HEK293 (cell line): ENCODE measurements at regions not wholly inside any gene's neighbourhood (a gene's known extent, or its start where the extent isn't known, plus 50 kb on each side); places are given as distances from the start of the nearest gene placed in this dataset.
A peak's percentile ranks its signal among the peaks of the same experiment; 100 is the strongest.
"Not testable (repeated sequence)": the region's sequence is repeated elsewhere in the genome, so short reads cannot be mapped to it uniquely, and the experiment has no call there.

ENCODE experiments used
- CTCF ChIA-PET: fragments of 350-600 bp; formaldehyde crosslinking; extraction: SDS; loops from one replicate; lab custom pipeline; 2021; ENCODE audit warnings: antibody characterized with exemption; lab: Yijun Ruan, JAX
- POLR2A ChIA-PET: fragments of 300-600 bp; formaldehyde crosslinking; extraction: SDS; loops from one replicate; lab custom pipeline; 2020; ENCODE audit warnings: antibody characterized with exemption, inconsistent platforms; lab: Yijun Ruan, JAX
- H3K27ac ChIP-seq: fragments of 200-500 bp; sonication (Bioruptor generic); 2 replicates; pipeline ENCODE4 v1.5.1; 2014; ENCODE audit warnings: low read depth, low read length, control low read depth, inconsistent platforms; ENCODE audit errors: extremely low read depth
- H3K36me3 ChIP-seq, 2 experiments: fragments of 200-500 bp in 1 of 2; sonication (Bioruptor generic) in 1 of 2; 1 replicate in 1 of 2; 2 replicates in 1 of 2; pipeline ENCODE4 v1.5.1; 2014 to 2017; ENCODE audit warnings: inconsistent platforms in 2 of 2, low read length in 2 of 2; ENCODE audit not compliant: control insufficient read depth in 2 of 2, insufficient read depth in 1 of 2
- H3K4me1 ChIP-seq: fragments of 200-500 bp; sonication (Bioruptor generic); 2 replicates; pipeline ENCODE4 v1.5.1; 2014; ENCODE audit warnings: mild to moderate bottlenecking, low read length, inconsistent platforms; ENCODE audit not compliant: control insufficient read depth, insufficient read depth
- H3K4me3 ChIP-seq: 2 replicates; pipeline ENCODE4 v1.5.1; 2011; ENCODE audit warnings: low read depth, mild to moderate bottlenecking, control low read depth, low read length, moderate library complexity
- H3K9me3 ChIP-seq: fragments of 200-500 bp; sonication (Bioruptor generic); 2 replicates; pipeline ENCODE4 v1.5.1; 2014; ENCODE audit warnings: low read depth, low read length, inconsistent platforms; ENCODE audit not compliant: control insufficient read depth, insufficient read depth
- CTCF ChIP-seq: fragments of 450-650 bp; formaldehyde crosslinking; IDR thresholded peaks from 2 replicates; pipeline ENCODE4 v1.5.1; 2016; ENCODE audit warnings: missing biosample characterization, missing genetic modification characterization
- KLF16 ChIP-seq: fragments of 450-650 bp; formaldehyde crosslinking; IDR thresholded peaks from 2 replicates; pipeline ENCODE4 v1.5.1; 2017; ENCODE audit warnings: missing biosample characterization, missing genetic modification characterization
- KLF8 ChIP-seq: fragments of 450-650 bp; formaldehyde crosslinking; IDR thresholded peaks from 2 replicates; pipeline ENCODE4 v1.5.1; 2016; ENCODE audit warnings: missing biosample characterization, missing genetic modification characterization
- TRIM28 ChIP-seq: IDR thresholded peaks from 2 replicates; pipeline ENCODE4 v1.6.1; 2011; ENCODE audit warnings: low read length, control low read depth, borderline replicate concordance
- ZBTB1 ChIP-seq: fragments of 450-650 bp; formaldehyde crosslinking; IDR thresholded peaks from 2 replicates; pipeline ENCODE4 v1.5.1; 2016; ENCODE audit warnings: missing biosample characterization, missing genetic modification characterization
- ZBTB20 ChIP-seq: fragments of 450-650 bp; formaldehyde crosslinking; IDR thresholded peaks from 2 replicates; pipeline ENCODE4 v1.5.1; 2016; ENCODE audit warnings: missing biosample characterization, missing genetic modification characterization
- ZNF146 ChIP-seq: fragments of 450-650 bp; formaldehyde crosslinking; IDR thresholded peaks from 2 replicates; pipeline ENCODE4 v1.5.1; 2016; ENCODE audit warnings: missing biosample characterization, missing genetic modification characterization
- ZNF169 ChIP-seq: fragments of 450-650 bp; formaldehyde crosslinking; IDR thresholded peaks from 2 replicates; pipeline ENCODE4 v1.5.1; 2016; ENCODE audit warnings: missing biosample characterization, missing genetic modification characterization
- ZNF623 ChIP-seq: fragments of 450-650 bp; formaldehyde crosslinking; IDR thresholded peaks from 2 replicates; pipeline ENCODE4 v1.5.1; 2016; ENCODE audit warnings: missing biosample characterization, missing genetic modification characterization
- TF ChIP-seq, protein P1 (sequence below): fragments of 450-650 bp; formaldehyde crosslinking; IDR thresholded peaks from 2 replicates; pipeline ENCODE4 v1.5.1; 2016; ENCODE audit warnings: missing biosample characterization, missing genetic modification characterization
- TF ChIP-seq, protein P2 (sequence below): fragments of 450-650 bp; IDR thresholded peaks from 2 replicates; pipeline ENCODE4 v1.5.1; 2018; ENCODE audit warnings: missing biosample characterization, missing genetic modification characterization
- TF ChIP-seq, protein P3 (sequence below): fragments of 450-650 bp; formaldehyde crosslinking; IDR thresholded peaks from 2 replicates; pipeline ENCODE4 v1.5.1; 2016; ENCODE audit warnings: missing biosample characterization, missing genetic modification characterization

DNA sequence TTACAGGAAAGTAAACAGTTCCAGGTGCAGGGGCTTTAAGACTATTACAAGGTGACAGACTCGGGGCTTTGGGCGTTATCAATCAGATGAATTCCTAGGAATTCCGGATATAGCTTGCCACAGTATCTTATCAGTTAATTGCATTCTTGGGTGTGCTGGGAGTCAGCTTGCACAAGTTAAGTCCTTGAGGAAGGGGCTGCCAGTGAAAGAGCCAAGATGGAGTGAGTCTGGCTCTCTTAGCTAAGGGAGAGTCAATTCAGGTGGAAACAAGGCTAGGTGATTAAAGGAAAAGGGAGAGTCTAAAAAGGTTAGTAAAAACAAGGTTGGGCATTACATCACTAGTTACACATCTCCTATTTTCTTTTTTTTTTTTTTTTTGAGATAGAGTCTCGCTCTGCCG, 199.8 kb upstream of the PRSS16 start:
- H3K4me1 ChIP-seq, H3K36me3 ChIP-seq, POLR2A ChIA-PET, H3K27ac ChIP-seq, H3K9me3 ChIP-seq, H3K4me3 ChIP-seq: not testable (repeated sequence)
- CTCF ChIA-PET: interaction anchor here (0.6 kb wide), 1 partner anchor 29 kb away, joined by 5 read pairs; no protein-coding TSS in a partner anchor

DNA sequence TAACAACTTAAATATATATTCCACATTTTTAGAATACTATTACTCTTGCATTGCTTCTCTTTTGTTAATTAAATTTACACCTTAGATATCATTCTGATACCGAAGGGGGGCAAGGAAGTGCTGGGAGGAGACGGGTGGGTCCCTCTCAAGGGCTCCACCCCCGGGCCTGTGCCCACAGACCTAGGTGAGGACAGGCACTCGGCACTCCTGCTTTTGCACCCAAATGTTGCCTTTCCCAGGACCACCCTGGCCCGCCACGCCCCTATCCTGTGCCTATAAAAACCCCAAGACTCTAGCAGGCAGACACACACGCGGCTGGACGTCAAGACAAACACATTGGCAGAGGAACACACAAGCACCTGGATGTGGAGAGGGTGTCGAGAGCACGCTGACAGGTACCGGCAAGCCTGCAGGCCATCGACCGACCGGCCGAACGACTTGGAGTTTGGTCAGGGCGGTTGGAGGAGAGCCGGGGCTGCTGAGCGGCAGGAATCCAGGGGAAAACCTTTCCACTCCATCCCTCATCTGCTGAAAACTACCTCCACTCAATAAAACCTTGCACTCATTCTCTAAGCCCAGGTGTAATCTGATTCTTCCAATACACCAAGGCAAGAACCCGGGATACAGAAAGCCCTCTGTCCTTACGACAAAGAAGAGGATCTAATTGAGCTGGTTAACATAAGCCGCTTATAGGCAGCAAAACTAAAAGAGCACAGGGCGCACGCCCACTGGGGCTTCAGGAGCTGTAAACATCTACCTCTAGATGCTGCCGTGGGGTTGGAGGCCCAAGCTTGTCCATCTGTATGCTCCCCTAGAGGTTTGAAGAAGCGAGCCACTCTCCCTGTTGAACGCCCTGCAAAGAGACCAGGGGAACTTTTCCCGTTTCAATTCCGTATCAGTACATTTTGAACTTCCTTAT, 197.4 kb upstream of the PRSS16 start:
- Histone ChIP-seq H3K36me3 (no peaks in the 10 kb centered on the region), H3K9me3 (no peaks in the 10 kb centered on the region), H3K4me3 (no peak overlapping the region), H3K4me1 (no peaks in the 10 kb centered on the region), H3K27ac (no peak overlapping the region)
- ChIA-PET CTCF (interaction anchor here (2.5 kb wide), 1 partner anchor 29 kb away, joined by 13 read pairs; no protein-coding TSS in a partner anchor), POLR2A (no interaction called here)
- TF ChIP-seq, protein P1, sequence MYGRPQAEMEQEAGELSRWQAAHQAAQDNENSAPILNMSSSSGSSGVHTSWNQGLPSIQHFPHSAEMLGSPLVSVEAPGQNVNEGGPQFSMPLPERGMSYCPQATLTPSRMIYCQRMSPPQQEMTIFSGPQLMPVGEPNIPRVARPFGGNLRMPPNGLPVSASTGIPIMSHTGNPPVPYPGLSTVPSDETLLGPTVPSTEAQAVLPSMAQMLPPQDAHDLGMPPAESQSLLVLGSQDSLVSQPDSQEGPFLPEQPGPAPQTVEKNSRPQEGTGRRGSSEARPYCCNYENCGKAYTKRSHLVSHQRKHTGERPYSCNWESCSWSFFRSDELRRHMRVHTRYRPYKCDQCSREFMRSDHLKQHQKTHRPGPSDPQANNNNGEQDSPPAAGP (tag by site-specific recombination): no peak
- no peak for TF ChIP-seq ZBTB20 (tag by site-specific recombination)
- no peak for TF ChIP-seq CTCF
- no peak for TF ChIP-seq ZNF169
- no peak for TF ChIP-seq KLF16
- TF ChIP-seq, protein P2, sequence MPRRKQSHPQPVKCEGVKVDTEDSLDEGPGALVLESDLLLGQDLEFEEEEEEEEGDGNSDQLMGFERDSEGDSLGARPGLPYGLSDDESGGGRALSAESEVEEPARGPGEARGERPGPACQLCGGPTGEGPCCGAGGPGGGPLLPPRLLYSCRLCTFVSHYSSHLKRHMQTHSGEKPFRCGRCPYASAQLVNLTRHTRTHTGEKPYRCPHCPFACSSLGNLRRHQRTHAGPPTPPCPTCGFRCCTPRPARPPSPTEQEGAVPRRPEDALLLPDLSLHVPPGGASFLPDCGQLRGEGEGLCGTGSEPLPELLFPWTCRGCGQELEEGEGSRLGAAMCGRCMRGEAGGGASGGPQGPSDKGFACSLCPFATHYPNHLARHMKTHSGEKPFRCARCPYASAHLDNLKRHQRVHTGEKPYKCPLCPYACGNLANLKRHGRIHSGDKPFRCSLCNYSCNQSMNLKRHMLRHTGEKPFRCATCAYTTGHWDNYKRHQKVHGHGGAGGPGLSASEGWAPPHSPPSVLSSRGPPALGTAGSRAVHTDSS (tag by site-specific recombination): no peak
- TF ChIP-seq ZBTB1 (tag by site-specific recombination): no peak
- no peak for TF ChIP-seq KLF8 (tag by site-specific recombination)
- TF ChIP-seq TRIM28: no peak
- TF ChIP-seq, protein P3, sequence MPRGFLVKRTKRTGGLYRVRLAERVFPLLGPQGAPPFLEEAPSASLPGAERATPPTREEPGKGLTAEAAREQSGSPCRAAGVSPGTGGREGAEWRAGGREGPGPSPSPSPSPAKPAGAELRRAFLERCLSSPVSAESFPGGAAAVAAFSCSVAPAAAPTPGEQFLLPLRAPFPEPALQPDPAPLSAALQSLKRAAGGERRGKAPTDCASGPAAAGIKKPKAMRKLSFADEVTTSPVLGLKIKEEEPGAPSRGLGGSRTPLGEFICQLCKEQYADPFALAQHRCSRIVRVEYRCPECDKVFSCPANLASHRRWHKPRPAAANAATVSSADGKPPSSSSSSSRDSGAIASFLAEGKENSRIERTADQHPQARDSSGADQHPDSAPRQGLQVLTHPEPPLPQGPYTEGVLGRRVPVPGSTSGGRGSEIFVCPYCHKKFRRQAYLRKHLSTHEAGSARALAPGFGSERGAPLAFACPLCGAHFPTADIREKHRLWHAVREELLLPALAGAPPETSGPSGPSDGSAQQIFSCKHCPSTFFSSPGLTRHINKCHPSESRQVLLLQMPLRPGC (tag by site-specific recombination): no peak
- no peak for TF ChIP-seq ZNF623 (tag by site-specific recombination)

DNA sequence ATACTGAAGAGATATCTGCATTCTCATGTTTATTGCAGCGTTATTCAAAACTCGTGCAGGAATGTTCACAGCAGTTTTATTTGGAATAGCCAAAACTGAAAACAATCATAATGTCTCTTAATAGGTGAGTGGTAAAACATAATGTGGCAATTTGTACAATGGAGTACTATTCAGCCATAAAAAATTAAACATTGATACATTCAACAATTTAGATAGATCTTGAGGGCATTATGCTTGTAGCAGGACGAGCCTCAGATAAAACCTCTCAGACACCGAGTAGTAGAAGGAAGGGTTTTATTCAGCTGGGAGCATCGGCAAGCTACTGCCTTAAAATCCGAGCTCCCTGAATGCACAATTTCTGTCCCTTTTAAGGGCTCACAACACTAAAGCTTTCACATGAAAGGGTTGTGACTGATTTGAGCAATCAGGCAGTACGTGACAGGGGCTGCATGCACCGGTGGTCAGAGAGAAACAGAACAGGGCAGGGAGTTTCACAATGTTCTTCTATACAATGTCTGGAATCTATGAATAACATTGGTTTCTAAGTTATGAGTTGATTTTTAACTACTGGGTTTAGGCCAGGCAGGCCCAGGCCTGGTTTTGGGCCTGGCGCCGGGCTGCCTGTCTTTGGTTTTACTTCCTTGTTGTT, 195.3 kb upstream of the PRSS16 start:
- H3K27ac ChIP-seq, CTCF ChIA-PET, H3K4me1 ChIP-seq, H3K4me3 ChIP-seq, H3K36me3 ChIP-seq: not testable (repeated sequence)
- TF ChIP-seq ZNF146 (tag by site-specific recombination): peak; percentile 46; the same call in 1 of the 2 replicates
- TF ChIP-seq, all 188 proteins: peak for 1; not testable (repeated sequence) for 187
- H3K9me3 ChIP-seq, POLR2A ChIA-PET: not testable (repeated sequence)
